Activated T-helper 2 cell treated with anti-CD3 and anti-CD28 coated beads, Interferon-gamma antibody, Interleukin-2, Interleukin-4, amounts not matched to agents 10 μg/mL and 5 μg/mL and 100 μg/mL, durations not matched to agents 14 hours and 24 hours and 36 hours (primary cell): ENCODE measurements at regions not wholly inside any gene's neighbourhood (a gene's known extent, or its start where the extent isn't known, plus 50 kb on each side); places are given as distances from the start of the nearest gene placed in this dataset.

Experiments used
- DNase-seq: peaks from one replicate; pipeline ENCODE4 v3.0.0; 2021; ENCODE audit warnings: low spot score
- H3K27ac Mint-ChIP-seq: one replicate; pipeline ENCODE4 v1.8.0; 2021; ENCODE audit warnings: mixed read lengths
- H3K27me3 Mint-ChIP-seq: one replicate; pipeline ENCODE4 v1.8.0; 2021; ENCODE audit warnings: low read depth, mixed read lengths
- H3K36me3 Mint-ChIP-seq: one replicate; pipeline ENCODE4 v1.8.0; 2021; ENCODE audit warnings: low read depth, mixed read lengths
- H3K4me1 Mint-ChIP-seq: one replicate; pipeline ENCODE4 v1.8.0; 2021; ENCODE audit warnings: low read depth, mixed read lengths
- H3K4me3 Mint-ChIP-seq: one replicate; pipeline ENCODE4 v1.8.0; 2021; ENCODE audit warnings: low read depth, mild to moderate bottlenecking, moderate library complexity, mixed read lengths
- H3K9me3 Mint-ChIP-seq: one replicate; pipeline ENCODE4 v1.8.0; 2021; ENCODE audit warnings: mixed read lengths
- intact Hi-C: fragments of 100-400 bp; cut with micrococcal nuclease; formaldehyde crosslinking; loops from one replicate; pipeline ENCODE4 v1.15.1; 2023

DNA sequence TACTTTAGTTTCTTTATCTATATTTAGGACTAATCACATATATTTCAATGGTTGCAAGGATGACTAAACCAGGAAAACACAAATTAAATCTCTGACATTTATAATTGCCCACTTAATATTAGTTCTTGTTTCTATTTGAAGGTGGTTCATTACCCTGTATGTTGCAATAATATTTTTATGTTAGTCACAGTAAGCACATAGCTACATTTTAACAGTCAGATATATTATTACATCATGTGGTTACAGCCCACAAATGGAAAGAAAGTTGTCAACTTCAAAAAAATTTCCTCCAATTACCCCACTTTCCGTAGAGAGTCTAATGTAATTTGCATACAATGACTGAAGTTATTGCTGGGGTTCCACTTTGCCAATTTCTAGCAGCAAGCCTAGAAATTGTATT lies 114.6 kb downstream of the TUSC7 start:
- H3K27me3 Mint-ChIP-seq: no peaks in the 10 kb centered on the region
- no peak overlapping the region for H3K27ac Mint-ChIP-seq
- H3K9me3 Mint-ChIP-seq: no peaks in the 10 kb centered on the region
- no peak overlapping the region for H3K4me3 Mint-ChIP-seq
- no peak for DNase-seq
- H3K36me3 Mint-ChIP-seq: no peaks in the 10 kb centered on the region
- intact Hi-C loops: no loop called here
- no peaks in the 10 kb centered on the region for H3K4me1 Mint-ChIP-seq

DNA sequence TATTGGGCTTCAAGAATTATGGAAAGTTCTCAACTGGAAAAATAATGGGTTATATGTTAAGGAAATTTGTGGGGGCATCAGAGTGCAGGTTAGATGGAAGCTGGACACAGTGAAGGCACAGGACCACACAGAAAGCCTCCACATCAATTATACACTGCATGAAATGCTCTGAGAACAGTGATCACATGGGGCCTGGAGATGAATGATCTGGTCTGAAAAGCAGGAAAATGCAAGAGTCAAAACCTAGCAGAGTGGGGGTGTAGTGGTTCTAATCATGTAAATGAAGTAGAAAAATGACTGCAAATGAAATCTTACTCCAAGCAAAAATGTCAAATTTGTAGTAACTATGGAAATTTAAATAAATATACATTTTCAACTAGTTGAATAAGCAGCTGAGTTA lies 123.6 kb downstream of the TUSC7 start:
- H3K27me3 Mint-ChIP-seq: no peaks in the 10 kb centered on the region
- H3K4me3 Mint-ChIP-seq: no peak overlapping the region
- H3K9me3 Mint-ChIP-seq: no peaks in the 10 kb centered on the region
- DNase-seq: no peak
- H3K36me3 Mint-ChIP-seq: no peaks in the 10 kb centered on the region
- no peak overlapping the region for H3K27ac Mint-ChIP-seq
- intact Hi-C loops: no loop called here
- no peaks in the 10 kb centered on the region for H3K4me1 Mint-ChIP-seq

DNA sequence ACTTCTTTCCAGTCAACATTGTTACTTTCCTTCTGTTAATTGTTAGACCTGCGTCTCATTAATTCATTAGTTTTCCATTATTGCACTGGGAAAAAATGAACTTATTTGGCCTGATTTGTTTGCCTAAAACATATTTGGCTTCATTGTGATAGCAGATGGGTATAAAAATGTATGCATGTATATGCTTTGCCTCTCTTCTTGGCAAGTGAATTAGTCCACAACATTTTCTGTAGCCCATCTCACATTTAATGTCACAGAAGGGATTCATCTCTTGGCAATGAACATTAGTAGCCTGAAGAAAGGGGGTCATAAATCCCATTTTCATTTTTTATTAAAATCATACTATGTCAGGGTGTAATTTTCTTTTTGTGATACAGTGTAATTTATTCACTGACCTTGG lies 125.2 kb downstream of the TUSC7 start:
- intact Hi-C loops: no loop called here
- H3K27ac Mint-ChIP-seq: no peak overlapping the region
- H3K36me3 Mint-ChIP-seq: no peaks in the 10 kb centered on the region
- H3K27me3 Mint-ChIP-seq: no peaks in the 10 kb centered on the region
- H3K4me3 Mint-ChIP-seq: no peak overlapping the region
- H3K9me3 Mint-ChIP-seq: no peaks in the 10 kb centered on the region
- no peak for DNase-seq
- no peaks in the 10 kb centered on the region for H3K4me1 Mint-ChIP-seq

DNA sequence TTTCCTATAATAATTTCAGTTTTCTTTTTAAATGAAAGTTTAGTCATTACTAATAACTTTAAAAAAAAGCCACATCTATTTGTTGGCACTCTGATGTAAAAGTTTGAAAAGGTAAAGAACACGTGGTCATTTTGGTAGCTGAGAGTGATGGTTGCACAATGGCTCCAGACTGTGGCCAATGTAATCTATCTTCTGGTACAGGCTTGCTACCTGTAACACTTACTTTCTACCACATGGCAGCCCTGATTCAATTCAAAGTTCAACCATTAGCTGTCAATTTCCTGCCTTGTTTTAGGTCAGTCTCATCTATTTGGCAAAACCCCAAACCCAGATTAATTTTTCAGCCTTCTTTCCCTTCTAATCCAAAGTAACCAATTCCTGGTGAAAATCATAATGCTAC lies 126.1 kb downstream of the TUSC7 start:
- DNase-seq: no peak
- Mint-ChIP-seq H3K4me1 (no peaks in the 10 kb centered on the region), H3K27me3 (no peaks in the 10 kb centered on the region), H3K36me3 (no peaks in the 10 kb centered on the region), H3K9me3 (no peaks in the 10 kb centered on the region), H3K4me3 (no peak overlapping the region), H3K27ac (no peak overlapping the region)
- intact Hi-C loops: no loop called here

DNA sequence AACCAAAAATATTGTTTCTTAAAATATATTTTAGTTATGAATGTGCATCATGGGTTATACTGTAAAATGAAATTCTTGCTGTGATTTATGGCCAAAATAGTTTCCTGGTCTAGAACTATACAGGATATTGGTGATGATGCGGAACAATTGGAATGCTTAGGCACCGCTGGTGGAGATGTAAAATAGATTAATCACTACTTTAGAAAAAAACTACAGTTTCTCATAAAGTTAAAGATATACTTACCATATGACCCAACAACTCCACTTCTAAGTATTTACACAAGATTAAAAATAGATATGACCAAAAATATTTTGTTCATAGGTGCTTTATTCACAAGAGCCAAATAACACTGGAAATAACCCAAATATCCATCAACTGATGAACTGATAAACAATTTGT lies 126.7 kb downstream of the TUSC7 start:
- H3K4me3 Mint-ChIP-seq: no peak overlapping the region
- no peaks in the 10 kb centered on the region for H3K27me3 Mint-ChIP-seq
- H3K9me3 Mint-ChIP-seq: no peaks in the 10 kb centered on the region
- no peaks in the 10 kb centered on the region for H3K4me1 Mint-ChIP-seq
- intact Hi-C loops: no loop called here
- no peak for DNase-seq
- no peak overlapping the region for H3K27ac Mint-ChIP-seq
- H3K36me3 Mint-ChIP-seq: no peaks in the 10 kb centered on the region

DNA sequence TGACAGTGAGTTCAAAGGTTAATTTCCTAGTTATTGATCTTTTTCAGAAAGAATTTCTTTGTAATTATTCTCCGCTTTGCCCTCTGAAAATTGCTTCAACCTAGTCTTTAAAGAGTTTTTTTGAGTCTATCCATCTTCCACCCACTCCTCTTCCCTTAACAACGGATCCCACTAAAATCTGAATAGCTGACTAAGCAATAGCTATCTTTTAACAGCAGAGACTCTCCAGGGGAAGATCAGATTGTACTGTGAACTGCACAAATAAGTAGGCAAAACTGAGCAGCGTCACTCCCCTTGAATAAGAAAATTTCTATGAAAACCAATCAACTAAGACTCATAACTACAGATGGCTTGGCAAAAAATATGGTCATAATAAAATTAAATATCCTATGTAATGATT lies 127.9 kb downstream of the TUSC7 start:
- no peaks in the 10 kb centered on the region for H3K27me3 Mint-ChIP-seq
- intact Hi-C loops: no loop called here
- H3K9me3 Mint-ChIP-seq: no peaks in the 10 kb centered on the region
- no peaks in the 10 kb centered on the region for H3K36me3 Mint-ChIP-seq
- no peak overlapping the region for H3K27ac Mint-ChIP-seq
- no peaks in the 10 kb centered on the region for H3K4me1 Mint-ChIP-seq
- H3K4me3 Mint-ChIP-seq: no peak overlapping the region
- DNase-seq: no peak

DNA sequence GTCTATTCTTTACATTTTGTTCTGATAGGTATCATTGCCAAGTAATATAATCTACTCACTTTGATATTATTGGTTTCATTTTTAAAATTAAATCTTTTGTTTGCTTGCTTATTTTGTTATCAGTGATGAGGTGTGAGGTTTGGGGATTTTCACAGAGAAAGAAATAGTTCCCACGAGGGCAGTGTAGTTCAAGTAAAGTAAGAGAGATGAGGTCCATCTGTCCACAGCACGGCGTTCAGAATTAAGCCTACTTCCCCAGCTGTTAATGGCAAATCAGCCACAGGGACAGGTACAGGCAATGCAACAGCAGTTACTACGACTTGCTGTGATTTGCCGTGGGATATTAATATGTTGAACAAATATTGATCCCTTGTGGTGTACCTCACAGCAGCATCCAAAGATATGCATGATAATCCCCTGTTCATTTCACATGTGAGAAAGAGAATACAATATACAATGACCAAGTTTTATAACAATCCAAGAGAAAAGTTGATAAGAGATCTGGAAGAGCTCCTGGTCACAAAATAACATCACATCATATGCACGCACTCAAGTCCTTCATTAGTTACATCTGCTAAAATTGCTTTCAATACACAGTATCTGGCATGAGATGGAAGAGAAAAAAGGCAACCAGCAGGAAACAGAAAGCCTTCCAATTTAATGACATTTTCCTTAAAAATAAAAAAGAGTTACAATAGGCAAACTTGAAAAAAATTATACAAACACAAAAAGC lies 131.6 kb downstream of the TUSC7 start:
- H3K27me3 Mint-ChIP-seq: no peaks in the 10 kb centered on the region
- no peak for DNase-seq
- no peak overlapping the region for H3K27ac Mint-ChIP-seq
- H3K36me3 Mint-ChIP-seq: no peaks in the 10 kb centered on the region
- no peaks in the 10 kb centered on the region for H3K9me3 Mint-ChIP-seq
- H3K4me1 Mint-ChIP-seq: no peaks in the 10 kb centered on the region
- intact Hi-C loops: no loop called here
- no peak overlapping the region for H3K4me3 Mint-ChIP-seq

DNA sequence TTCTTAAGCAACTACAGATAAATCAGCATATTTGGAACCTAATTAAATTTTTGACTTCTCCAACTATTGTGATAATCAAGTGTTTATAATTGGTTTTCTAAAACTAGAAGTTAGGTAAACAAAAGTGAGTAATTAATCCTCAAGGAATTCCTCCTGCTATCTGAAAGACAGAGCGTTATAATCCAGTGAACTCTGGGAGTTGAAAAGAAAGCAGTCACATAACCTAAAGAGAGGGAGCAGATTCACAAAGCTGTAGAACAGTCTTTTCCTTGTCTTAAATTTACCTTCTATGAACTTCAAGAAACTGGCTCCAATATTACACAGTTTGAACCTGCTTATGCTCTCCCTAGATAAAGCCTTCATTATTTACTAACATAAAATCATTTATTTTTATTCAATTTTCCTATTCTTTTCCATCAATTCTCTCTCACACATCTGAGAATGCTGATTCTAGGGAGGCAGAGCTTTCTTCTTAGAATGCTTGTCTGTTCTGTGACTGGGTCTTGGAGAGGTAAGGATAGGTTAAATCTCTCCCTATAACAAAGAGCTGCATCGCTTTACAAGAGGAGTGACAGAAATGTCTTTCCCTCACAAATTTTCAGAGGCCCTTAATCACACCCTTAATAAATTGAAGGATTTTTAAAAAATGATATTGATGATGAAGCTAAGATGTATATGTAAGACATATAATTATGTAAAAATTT lies 132.8 kb downstream of the TUSC7 start:
- no peak for DNase-seq
- Mint-ChIP-seq H3K27ac (no peak overlapping the region), H3K4me3 (no peak overlapping the region), H3K4me1 (no peaks in the 10 kb centered on the region), H3K36me3 (no peaks in the 10 kb centered on the region), H3K27me3 (no peaks in the 10 kb centered on the region), H3K9me3 (peaks cover 3% of the 10 kb centered on the region)
- intact Hi-C loops: no loop called here

DNA sequence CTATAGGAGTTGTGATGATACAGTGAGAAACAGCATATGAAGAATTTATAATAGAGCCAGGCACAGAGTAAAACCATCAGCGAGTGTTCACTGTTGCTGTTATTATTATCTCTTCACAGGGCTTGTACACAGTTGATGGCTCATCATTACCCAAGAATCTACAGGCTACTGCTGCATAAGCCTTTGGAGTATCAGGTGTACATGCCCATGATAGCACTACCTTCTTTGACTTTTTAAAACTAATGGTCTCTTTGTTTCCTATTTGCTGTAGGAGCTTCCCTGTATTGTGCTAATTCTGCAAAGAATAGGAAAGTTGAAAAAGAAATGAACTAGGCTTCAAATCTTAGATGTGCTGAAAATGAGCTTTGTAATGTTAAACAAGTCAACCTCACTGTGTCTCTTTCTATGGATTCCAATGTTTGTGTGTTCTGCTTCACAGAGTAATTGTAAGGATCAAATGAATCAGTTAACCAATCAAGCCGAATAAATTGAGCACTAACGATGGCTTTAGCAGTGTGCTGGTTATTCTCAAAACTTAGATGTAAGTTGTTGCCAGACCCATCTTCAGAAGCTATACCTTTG lies 138.8 kb downstream of the TUSC7 start:
- H3K4me1 Mint-ChIP-seq: no peaks in the 10 kb centered on the region

DNA sequence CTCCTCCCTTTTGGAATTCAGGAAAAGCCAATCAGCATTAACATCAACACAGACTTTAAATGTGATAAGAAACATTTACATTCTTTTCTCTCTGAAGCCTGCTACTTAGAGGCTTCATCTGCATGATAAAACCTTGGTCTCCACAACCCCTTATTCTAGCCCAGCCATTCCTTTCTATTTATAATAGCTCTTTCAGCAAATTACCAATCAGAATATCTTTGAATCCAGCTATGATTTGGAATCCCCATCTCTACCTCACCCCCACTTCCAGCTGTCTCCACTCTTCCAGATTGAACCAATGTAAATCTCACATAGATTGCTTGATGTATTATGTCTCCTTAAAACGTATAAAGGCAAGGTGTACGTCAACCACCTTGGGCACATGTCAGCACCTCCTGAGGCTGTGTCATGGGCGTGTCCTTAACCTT lies 139.7 kb downstream of the TUSC7 start:
- no peak overlapping the region for H3K27ac Mint-ChIP-seq

More for the DNA sequence above, 138.8 kb downstream of the TUSC7 start:
- H3K27ac Mint-ChIP-seq: no peak overlapping the region
- H3K9me3 Mint-ChIP-seq: peaks cover 4% of the 10 kb centered on the region
- no peak overlapping the region for H3K4me3 Mint-ChIP-seq
- H3K27me3 Mint-ChIP-seq: no peaks in the 10 kb centered on the region
- intact Hi-C loops: no loop called here
- no peak for DNase-seq
- H3K36me3 Mint-ChIP-seq: no peaks in the 10 kb centered on the region

DNA sequence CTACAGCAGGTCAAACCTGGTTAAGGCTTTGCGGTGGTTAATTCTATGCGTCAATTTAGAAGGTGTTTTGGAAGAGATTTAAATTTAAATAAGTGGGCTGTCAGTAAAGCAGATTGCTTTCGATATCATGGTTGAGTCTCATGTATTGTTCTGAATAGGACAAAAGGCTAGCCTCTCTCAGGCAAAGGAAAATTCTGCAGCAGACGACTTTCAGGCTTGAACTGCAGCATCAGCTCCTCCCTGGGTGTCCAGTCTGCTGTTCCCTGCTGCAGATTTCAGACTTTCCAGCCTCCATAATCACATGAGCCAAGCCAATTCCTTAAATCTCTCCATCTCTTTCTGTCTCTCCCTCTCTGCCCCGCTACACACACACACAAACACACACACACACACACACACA lies 143.2 kb downstream of the TUSC7 start:
- H3K4me1 Mint-ChIP-seq: no peaks in the 10 kb centered on the region
- intact Hi-C loops: no loop called here
- no peak for DNase-seq
- H3K36me3 Mint-ChIP-seq: no peaks in the 10 kb centered on the region
- no peaks in the 10 kb centered on the region for H3K9me3 Mint-ChIP-seq
- H3K27ac Mint-ChIP-seq: no peak overlapping the region
- no peak overlapping the region for H3K4me3 Mint-ChIP-seq
- no peaks in the 10 kb centered on the region for H3K27me3 Mint-ChIP-seq

More for the DNA sequence above, 139.7 kb downstream of the TUSC7 start:
- H3K9me3 Mint-ChIP-seq: peaks cover 4% of the 10 kb centered on the region
- no peaks in the 10 kb centered on the region for H3K27me3 Mint-ChIP-seq
- no peaks in the 10 kb centered on the region for H3K36me3 Mint-ChIP-seq
- H3K4me1 Mint-ChIP-seq: no peaks in the 10 kb centered on the region
- intact Hi-C loops: no loop called here
- no peak overlapping the region for H3K4me3 Mint-ChIP-seq
- DNase-seq: no peak

DNA sequence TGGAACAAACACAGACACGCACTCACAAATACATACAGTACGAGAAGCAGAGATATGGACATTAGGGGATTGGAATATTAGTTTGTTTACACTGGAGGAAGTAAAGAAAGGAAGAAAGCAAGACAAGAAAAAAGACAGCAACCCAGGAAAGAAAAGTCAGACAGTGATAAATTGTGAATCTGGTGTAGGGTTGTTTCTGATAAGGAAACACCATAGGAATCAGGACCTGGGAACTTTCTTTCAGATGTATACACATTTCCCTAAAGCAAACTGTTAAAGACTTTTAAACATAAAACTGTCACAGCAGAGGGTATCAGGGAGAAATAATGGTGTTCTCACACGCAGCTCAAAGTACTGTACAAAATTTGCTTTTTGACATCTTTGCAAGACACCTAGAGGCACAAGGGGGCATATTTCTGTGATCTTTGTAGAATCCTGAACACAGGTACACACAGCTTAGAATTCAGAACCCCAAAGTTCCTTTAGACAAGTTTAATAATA lies 153.7 kb downstream of the TUSC7 start:
- H3K27me3 Mint-ChIP-seq: no peaks in the 10 kb centered on the region
- no peak for DNase-seq

More for the DNA sequence above, 153.7 kb downstream of the TUSC7 start:
- H3K4me1 Mint-ChIP-seq: no peaks in the 10 kb centered on the region
- no peak overlapping the region for H3K4me3 Mint-ChIP-seq
- intact Hi-C loops: no loop called here
- H3K36me3 Mint-ChIP-seq: no peaks in the 10 kb centered on the region
- H3K27ac Mint-ChIP-seq: no peak overlapping the region
- no peaks in the 10 kb centered on the region for H3K9me3 Mint-ChIP-seq
